ENCODE measurements at regions not wholly inside any gene's neighbourhood (a gene's known extent, or its start where the extent isn't known, plus 50 kb on each side); places are given as distances from the start of the nearest gene placed in this dataset.

GRCh38 chr4:138408758-138409157 is 166.6 kb upstream of the SLC7A11 start:
- ChIA-PET POLR2A (no interaction called here), CTCF (no interaction called here)
- no peak for DNase-seq (ENCODE audit: extremely low spot score)
- no peak for TF ChIP-seq NFRKB (IDR thresholded peaks at IDR 0.05)
- no peak for TF ChIP-seq FOXA1 (IDR thresholded peaks at IDR 0.05)
- no peak for TF ChIP-seq FOXK2 (IDR thresholded peaks at IDR 0.05)
- no peak for TF ChIP-seq FOXM1 (IDR thresholded peaks at IDR 0.05; ENCODE audit: borderline replicate concordance)
- TF ChIP-seq SUZ12 (IDR thresholded peaks at IDR 0.05): no peak
- no peak for TF ChIP-seq LEF1 (IDR thresholded peaks at IDR 0.05; ENCODE audit: borderline replicate concordance)
- no peak for TF ChIP-seq HDGF (IDR thresholded peaks at IDR 0.05; ENCODE audit: borderline replicate concordance)
- TF ChIP-seq CTBP1 (IDR thresholded peaks at IDR 0.05; ENCODE audit: borderline replicate concordance): no peak
- TF ChIP-seq SP1 (IDR thresholded peaks at IDR 0.05): no peak
- no peak for TF ChIP-seq ZNF384 (IDR thresholded peaks at IDR 0.05)
- no peak for TF ChIP-seq ARNT (IDR thresholded peaks at IDR 0.05)
- no peak for TF ChIP-seq PKNOX1 (IDR thresholded peaks at IDR 0.05)
- no peak for TF ChIP-seq TARDBP (IDR thresholded peaks at IDR 0.05)
- no peak for TF ChIP-seq ELF4 (IDR thresholded peaks at IDR 0.05)
- no peak for TF ChIP-seq BHLHE40 (IDR thresholded peaks at IDR 0.05; ENCODE audit: borderline replicate concordance)
- no peak for TF ChIP-seq L3MBTL2 (conservative IDR thresholded peaks at IDR 0.05)

- ChIA-PET CTCF (no interaction called here), POLR2A (no interaction called here)
- DNase-seq (ENCODE audit: extremely low spot score): no peak
- TF ChIP-seq LEF1 (IDR thresholded peaks at IDR 0.05; ENCODE audit: borderline replicate concordance) (no peak), HDGF (IDR thresholded peaks at IDR 0.05; ENCODE audit: borderline replicate concordance) (no peak), FOXA1 (IDR thresholded peaks at IDR 0.05) (no peak), NFRKB (IDR thresholded peaks at IDR 0.05) (no peak), TARDBP (IDR thresholded peaks at IDR 0.05) (no peak), SP1 (IDR thresholded peaks at IDR 0.05) (no peak), BHLHE40 (IDR thresholded peaks at IDR 0.05; ENCODE audit: borderline replicate concordance) (no peak), SUZ12 (IDR thresholded peaks at IDR 0.05) (no peak), PKNOX1 (IDR thresholded peaks at IDR 0.05) (no peak), CTBP1 (IDR thresholded peaks at IDR 0.05; ENCODE audit: borderline replicate concordance) (no peak), ARNT (IDR thresholded peaks at IDR 0.05) (no peak), L3MBTL2 (conservative IDR thresholded peaks at IDR 0.05) (no peak), ELF4 (IDR thresholded peaks at IDR 0.05) (no peak), FOXK2 (IDR thresholded peaks at IDR 0.05) (no peak), FOXM1 (IDR thresholded peaks at IDR 0.05; ENCODE audit: borderline replicate concordance) (no peak), ZNF384 (IDR thresholded peaks at IDR 0.05) (no peak)
These were observed 165.2 kb upstream of the SLC7A11 start for GRCh38 chr4:138407329-138407728.

GRCh38 chr4:138406876-138407275 is 164.7 kb upstream of the SLC7A11 start:
- DNase-seq (ENCODE audit: extremely low spot score): no peak
- TF ChIP-seq ARNT (IDR thresholded peaks at IDR 0.05) (no peak), SUZ12 (IDR thresholded peaks at IDR 0.05) (no peak), L3MBTL2 (conservative IDR thresholded peaks at IDR 0.05) (no peak)
- ChIA-PET CTCF (no interaction called here), POLR2A (no interaction called here)

- ChIA-PET CTCF (no interaction called here), POLR2A (no interaction called here)
These were observed 163.9 kb upstream of the SLC7A11 start for GRCh38 chr4:138405934-138406567.

GRCh38 chr4:138405466-138405891 is 163.3 kb upstream of the SLC7A11 start:
- ChIA-PET POLR2A (no interaction called here), CTCF (interaction anchor here (0.9 kb wide), 1 partner anchor 9 kb away, joined by 5 read pairs; no protein-coding TSS in a partner anchor)
- no peak for DNase-seq (ENCODE audit: extremely low spot score)
- TF ChIP-seq SP1 (IDR thresholded peaks at IDR 0.05): no peak
- no peak for TF ChIP-seq FOXK2 (IDR thresholded peaks at IDR 0.05)
- no peak for TF ChIP-seq FOXM1 (IDR thresholded peaks at IDR 0.05; ENCODE audit: borderline replicate concordance)
- TF ChIP-seq PKNOX1 (IDR thresholded peaks at IDR 0.05): no peak
- TF ChIP-seq SUZ12 (IDR thresholded peaks at IDR 0.05): no peak
- no peak for TF ChIP-seq TARDBP (IDR thresholded peaks at IDR 0.05)
- no peak for TF ChIP-seq NFRKB (IDR thresholded peaks at IDR 0.05)
- TF ChIP-seq ZNF384 (IDR thresholded peaks at IDR 0.05): no peak
- no peak for TF ChIP-seq BHLHE40 (IDR thresholded peaks at IDR 0.05; ENCODE audit: borderline replicate concordance)
- no peak for TF ChIP-seq L3MBTL2 (conservative IDR thresholded peaks at IDR 0.05)
- TF ChIP-seq ELF4 (IDR thresholded peaks at IDR 0.05): no peak
- no peak for TF ChIP-seq ARNT (IDR thresholded peaks at IDR 0.05)
- no peak for TF ChIP-seq HDGF (IDR thresholded peaks at IDR 0.05; ENCODE audit: borderline replicate concordance)
- TF ChIP-seq CTBP1 (IDR thresholded peaks at IDR 0.05; ENCODE audit: borderline replicate concordance): no peak
- TF ChIP-seq LEF1 (IDR thresholded peaks at IDR 0.05; ENCODE audit: borderline replicate concordance): no peak
- no peak for TF ChIP-seq FOXA1 (IDR thresholded peaks at IDR 0.05)

More at GRCh38 chr4:138405934-138406567, 163.9 kb upstream of the SLC7A11 start:
- DNase-seq (ENCODE audit: extremely low spot score): no peak
- no peak for TF ChIP-seq L3MBTL2 (conservative IDR thresholded peaks at IDR 0.05)
- no peak for TF ChIP-seq ARNT (IDR thresholded peaks at IDR 0.05)
- no peak for TF ChIP-seq NFRKB (IDR thresholded peaks at IDR 0.05)
- TF ChIP-seq SUZ12 (IDR thresholded peaks at IDR 0.05): no peak
- no peak for TF ChIP-seq FOXK2 (IDR thresholded peaks at IDR 0.05)
- TF ChIP-seq BHLHE40 (IDR thresholded peaks at IDR 0.05; ENCODE audit: borderline replicate concordance): no peak
- TF ChIP-seq ELF4 (IDR thresholded peaks at IDR 0.05): no peak
- no peak for TF ChIP-seq LEF1 (IDR thresholded peaks at IDR 0.05; ENCODE audit: borderline replicate concordance)
- no peak for TF ChIP-seq SP1 (IDR thresholded peaks at IDR 0.05)
- TF ChIP-seq HDGF (IDR thresholded peaks at IDR 0.05; ENCODE audit: borderline replicate concordance): no peak
- TF ChIP-seq FOXA1 (IDR thresholded peaks at IDR 0.05): no peak
- no peak for TF ChIP-seq CTBP1 (IDR thresholded peaks at IDR 0.05; ENCODE audit: borderline replicate concordance)
- no peak for TF ChIP-seq TARDBP (IDR thresholded peaks at IDR 0.05)
- no peak for TF ChIP-seq ZNF384 (IDR thresholded peaks at IDR 0.05)
- TF ChIP-seq PKNOX1 (IDR thresholded peaks at IDR 0.05): no peak
- TF ChIP-seq FOXM1 (IDR thresholded peaks at IDR 0.05; ENCODE audit: borderline replicate concordance): no peak

All from HEK293T (cell line).